ENCODE measurements at regions not wholly inside any gene's neighbourhood (a gene's known extent, or its start where the extent isn't known, plus 50 kb on each side); places are given as distances from the start of the nearest gene placed in this dataset.

DNA sequence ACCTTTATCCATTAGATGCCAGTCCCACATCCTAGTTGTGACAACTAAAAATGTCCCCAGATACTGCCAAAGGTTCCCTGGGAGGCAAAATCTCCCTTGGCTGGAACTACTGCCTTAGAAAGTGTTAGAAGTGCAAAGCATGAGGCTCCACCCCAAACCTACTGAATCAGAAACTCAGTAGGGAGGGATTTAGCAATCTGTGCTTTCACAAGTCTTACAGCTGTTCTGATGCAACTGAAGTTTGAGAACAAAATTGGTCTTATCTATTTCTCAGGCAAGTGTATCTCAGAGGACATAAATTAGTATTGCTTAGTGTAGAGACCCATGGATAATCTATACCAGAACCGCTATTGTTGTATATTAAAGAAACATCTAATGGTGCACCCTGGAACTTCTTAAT is 70.2 kb downstream of the CLDN1 start:
- DNase-seq, result no peak

DNA sequence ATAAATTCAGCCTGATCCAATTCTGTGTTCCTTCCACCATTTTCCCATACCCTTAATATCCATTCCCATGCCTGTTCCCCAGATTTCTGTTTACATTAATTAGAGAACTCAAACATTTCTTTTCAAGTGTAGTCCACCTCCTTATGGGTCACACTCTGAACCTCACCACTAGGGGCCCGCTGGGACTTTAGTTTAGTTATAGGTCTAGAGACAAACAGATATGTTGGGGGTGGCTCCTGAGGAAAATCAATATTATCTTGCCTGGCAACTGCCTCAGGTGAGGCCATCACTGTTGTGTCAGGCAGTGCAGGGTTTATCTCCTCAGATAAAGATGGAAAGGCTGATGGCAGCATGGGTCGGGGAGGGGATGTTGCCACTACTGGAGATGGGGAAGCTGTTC is 72.8 kb downstream of the CLDN1 start:
- DNase-seq, result no peak

DNA sequence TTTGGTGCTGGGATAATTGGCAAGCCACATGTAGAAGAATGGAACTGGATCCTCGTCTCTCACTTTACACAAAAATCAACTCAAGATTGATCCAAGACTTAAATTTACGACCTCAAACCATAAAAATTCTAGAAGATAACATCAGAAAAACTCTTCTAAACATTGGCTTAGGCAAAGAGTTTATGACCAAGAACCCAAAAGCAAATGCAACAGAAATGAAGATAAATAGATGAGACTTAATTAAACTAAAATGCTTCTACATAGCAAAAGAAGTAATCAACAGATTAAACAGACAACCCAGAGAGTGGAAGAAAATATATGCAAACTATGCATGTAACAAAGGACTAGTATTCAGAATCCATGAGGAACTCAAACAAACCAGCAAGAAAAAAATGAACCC is 80.1 kb downstream of the CLDN1 start:
- no peak for DNase-seq

DNA sequence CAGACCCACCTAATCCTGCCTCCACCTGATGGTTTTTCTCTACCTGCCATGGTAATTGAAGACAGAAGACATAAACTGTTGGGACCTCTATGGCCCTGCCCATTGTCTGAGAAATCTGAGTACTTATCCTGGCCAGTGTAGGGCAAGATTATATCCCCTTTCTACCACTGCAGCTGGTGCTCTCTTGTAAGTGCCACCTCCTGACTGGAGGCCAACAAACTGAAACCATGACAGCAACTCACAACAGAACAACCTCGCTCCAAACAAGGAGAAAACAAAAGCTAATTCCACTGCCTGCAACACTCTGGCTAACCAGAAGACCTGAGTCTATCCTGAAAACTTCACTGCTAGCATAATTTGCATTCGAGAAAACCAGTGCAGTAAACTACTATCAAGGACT is 82.9 kb downstream of the CLDN1 start:
- DNase-seq, result no peak

DNA sequence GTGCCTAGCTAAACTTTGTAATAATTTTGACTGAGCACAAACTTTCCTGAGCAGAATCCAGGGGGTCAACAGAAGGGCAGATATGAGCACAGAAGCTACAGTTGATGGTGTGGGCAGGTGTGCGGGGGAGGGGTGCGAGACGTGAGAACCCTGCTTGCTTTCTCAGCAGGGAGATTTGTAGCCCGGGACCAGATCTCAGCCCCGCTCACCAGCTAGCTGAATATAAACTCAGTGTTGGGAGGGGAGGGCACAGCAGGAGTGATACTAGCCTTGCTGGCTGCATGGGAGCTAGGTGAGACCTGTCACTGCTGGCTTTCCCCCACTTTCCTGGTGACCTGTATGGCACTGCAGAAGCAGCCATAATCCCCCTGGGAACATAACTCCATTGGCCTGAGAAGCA is 83.4 kb downstream of the CLDN1 start:
- no peak for DNase-seq

DNA sequence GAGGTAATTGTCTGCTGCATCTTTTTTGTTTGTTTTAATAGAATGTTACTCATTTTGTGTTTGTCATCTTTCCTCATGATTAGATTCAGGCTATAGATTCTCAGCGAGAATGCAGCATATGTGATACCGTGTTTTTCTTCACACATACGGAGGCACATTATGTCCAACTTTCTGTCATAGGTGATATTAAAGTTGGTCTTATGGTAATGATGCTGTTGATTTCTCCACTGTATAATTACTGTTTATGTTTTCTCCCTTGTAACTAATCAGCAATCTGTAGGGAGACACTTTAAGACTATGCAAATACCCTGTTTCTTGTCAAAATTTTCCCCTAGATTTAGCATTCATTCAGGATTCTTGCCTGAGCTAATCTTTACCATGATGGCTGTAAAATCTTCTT is 87.6 kb downstream of the CLDN1 start:
- no peak for DNase-seq

DNA sequence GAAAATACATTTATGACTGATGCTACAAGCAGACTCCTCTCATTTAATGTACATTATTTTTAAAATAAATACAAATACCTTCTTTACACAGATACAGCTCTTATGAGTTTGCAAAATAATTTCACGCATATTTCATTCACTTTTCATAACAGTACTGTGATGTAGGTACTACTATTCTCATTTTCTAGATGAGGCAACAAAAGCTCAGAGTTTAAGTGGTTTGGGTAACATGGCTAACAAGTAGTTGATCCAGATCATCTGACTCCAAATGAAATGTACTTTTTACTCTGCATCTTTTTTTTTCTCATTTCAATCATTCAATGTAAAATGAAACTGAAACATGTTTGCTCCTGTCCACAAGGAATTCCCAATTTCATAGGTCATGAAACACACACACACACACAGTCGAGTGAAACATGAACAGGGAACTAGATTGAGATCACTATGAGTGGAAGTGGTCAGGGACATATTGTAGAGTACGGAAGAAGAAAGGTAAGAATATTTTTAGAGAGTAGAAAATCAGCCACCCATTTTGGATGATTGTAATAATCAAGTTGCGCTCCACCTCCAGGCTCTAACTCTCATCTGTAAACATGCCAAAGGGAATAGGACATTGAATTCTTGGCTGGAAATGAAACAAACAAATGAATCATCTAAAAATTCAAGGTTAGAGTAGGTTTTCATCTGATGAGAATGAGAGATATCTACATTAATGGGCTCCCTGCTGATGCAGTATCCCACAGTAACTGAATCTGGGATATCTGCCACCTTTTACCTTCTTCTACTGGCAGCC is 92.4 kb downstream of the CLDN1 start:
- DNase-seq, result no peak

DNA sequence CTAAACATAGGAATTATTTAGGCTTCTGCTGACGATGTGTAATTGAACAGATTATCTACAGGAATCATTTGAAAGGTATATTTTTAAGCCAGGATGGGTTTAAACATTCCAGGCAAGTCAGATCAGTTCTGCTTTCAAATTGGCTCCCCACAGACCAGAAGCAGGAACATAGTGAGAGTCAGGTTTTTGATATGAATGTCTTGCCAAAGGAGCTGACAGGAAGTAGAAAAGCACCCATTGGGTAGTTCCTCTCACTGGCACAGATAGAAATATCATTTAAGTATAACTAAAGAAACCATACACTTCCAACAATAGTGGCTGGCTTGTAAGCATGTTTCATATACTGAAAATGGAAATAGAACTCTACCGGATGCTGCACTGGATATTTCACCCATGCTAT is 95.2 kb downstream of the CLDN1 start:
- DNase-seq, result no peak

DNA sequence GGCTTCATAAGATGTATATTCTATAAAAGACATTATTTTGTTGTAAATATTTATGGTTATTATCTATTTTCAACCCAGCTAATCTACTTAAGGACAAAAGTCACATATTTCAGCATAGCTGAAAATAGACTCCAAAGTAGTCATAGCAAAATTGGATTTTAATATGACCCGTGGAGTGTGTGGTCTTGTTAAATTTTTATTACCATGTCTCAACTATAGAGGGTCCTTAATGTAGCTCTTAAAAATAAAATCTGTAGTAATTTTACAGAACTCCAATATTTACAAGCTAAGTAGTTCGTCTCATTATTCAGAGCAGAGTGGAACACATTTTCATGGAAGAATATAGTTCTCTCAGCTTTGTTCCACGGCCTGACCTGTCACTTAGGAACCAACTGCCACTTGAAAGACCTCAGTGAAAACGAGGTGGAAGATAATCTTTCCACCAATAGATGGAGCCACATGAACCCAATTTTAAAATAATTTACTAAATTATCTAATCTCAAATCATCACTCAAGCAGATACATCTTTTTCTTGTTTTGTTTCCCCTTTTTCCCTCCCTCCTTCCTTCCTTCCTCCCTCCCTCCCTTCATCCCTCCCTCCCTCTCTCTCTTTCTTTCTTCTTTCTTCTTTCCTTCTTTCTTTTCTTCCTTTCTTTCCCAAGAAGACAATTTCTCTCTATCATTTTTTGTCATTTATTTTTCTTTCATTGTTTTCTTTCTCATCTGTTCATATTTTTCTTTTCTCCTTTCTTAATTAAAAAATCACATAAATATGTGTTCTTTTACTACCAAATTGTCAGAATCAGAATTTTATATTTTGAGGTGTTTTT is 97.2 kb downstream of the CLDN1 start:
- DNase-seq, result peak; percentile 9

DNA sequence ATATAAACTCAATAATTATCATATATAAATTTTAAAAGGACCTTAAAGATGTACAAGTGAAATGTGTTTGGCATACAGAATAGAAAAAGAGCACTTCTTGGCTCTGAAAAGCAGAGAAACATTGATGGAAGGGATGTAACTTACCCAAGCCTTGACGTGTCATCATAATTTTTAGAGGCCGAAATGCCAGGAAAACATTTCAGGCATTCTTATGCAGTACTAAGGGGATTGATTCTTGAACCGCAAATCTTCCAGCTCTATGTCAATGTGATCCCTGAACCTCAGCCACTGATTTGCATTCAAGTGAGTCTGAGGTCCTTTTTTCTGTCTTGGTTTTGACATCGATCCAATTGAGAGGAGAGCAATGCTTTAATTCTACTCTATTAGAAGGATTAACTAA is 97.8 kb downstream of the CLDN1 start:
- no peak for DNase-seq

DNA sequence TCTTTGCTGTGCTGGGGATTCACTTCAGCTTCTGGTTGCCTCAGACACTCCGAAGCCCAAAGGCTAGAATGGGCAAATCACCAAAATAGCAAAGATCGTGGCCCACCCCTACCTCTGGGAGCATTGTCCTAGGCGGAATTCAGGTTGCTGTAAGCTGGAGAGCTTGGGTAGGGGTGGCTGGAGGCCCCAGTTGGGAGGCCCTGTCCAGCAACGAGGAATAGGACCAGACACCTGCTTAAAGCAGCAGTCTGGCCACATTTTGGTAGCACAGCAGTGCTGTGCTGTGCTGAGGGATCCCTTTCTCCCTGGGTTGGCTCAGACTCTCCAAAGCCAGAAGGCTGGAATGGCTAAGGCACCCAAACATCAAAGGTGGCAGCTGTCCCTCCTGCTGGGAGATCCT is 99.3 kb downstream of the CLDN1 start:
- DNase-seq, result no peak

DNA sequence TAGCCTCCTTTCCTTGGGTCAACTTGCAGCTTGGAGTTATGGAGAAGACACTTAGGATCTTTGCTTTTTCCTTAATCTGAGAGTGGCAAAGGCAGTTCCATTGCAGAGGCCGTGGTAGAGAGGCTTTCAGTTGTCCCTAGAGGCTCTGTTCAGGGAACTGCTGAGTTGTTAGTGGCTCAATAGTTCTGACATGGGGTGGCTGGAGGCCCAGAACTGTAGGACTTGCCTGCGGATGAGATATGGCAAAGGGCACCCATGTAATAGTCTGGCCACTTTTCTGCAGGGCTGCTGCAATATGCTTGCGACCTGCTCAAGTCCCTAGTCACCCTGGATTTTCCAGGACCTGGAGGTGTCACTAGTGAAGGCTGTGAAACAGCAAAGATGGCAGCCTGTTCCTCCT is 99.9 kb downstream of the CLDN1 start:
- DNase-seq, result no peak

DNA sequence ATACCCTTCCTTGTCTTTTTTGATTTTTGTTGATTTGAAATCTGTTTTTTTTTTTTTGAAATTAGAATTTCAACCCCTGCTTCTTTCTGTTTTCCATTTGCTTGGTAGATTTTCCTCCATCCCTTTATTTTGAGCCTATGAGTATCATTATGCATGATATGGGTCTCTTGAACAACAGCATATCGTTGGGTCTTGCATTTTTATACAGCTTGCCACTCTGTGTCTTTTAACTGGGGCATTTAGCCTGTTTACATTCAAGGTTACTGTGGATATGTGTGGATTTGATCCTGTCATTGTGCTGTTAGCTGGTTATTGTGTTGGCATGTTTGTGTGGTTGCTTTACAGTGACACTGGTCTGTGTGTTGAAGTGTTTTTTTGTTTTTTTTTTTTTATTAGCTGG is 99.7 kb upstream of the P3H2 start:
- no peak for DNase-seq

DNA sequence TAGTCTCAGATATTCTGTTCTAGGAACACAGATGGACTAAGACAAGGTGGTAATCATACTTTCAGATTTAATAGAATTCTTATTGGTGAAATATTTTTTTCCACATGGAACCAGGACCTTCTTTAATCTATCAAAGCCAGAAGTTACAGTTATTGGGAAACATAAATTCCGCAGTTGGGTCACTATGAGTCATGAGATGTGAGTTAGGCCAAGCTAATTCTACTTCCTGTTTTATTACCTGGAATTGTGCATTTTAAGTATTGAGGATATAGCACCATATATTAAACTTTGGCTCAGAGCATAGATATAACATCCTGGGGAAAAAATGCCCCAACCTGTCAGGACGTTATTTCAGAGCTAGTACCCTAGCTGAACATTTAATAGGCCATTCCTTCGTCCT is 96.4 kb upstream of the P3H2 start:
- no peak for DNase-seq

DNA sequence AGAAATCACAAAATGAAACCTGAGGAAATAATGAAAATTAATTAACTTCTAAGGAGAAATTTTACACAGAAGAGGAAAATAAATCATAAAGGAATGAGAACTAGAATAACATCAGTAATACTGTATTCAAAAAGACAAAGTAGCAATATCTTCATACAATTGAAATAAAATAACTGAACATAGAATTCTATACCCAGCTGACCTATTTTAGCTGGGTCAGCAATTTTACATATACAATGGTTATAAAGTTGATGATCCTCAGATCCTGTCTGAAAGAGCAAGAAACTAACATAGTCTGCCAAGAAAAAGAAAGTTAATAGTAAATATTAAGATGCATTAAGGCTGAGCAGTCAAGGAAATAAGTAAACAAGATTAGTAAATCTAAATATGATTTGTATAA is 93.0 kb upstream of the P3H2 start:
- no peak for DNase-seq

DNA sequence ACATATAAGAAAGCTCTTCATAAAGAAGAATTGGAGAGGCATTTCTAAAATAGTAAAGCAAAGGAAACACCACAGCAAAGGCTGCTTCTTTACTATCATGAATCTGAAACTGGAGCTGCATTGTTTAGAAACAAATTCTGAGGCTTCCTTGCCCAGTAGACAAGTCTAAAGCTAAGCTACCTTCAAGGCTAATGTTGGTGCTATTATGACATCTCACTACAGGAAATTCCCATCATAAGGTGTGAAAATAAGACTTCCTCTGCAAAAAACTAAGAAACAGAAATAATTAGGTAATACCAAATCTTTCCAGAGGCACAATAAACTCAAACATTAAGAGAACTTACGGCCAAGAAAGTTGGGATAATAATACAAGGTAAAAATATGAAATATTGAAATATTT is 89.9 kb upstream of the P3H2 start:
- DNase-seq, result no peak

DNA sequence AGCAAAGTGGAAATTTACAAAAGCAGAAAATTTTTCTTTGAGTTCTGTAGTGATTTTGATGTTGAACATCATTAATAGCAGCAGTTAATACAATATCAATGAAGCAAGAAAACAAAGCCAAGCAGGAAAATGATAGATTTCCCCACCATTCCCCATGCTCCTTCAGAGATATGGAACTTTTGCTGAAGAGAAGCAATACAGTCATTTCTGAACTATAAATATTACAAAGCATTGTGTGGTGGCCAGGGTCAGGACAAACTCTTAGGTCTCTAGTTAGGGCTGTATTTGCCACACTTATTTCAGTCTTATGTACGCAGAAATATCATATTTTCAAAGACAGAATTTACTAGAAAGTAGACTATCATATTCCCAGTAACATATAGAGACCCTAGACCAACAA is 88.8 kb upstream of the P3H2 start:
- DNase-seq, result no peak

DNA sequence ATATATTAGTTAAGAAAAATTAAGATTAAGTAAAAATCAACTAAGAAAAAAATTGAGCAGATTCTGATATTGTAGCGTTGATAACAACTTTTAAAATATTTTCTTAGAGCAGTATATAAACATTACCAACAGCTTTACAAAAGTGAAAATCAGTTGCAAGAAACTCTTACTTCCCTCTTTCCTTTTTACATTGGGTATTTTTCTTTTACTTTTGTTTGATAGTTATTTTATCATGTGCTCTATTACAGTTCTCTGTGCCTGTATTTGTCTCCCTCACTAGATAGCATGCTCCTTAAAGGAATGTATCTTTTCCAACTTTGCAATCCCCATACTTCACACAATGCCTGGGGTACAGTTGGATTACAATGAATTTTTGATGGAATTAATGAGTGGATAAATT is 87.5 kb upstream of the P3H2 start:
- DNase-seq, result no peak

DNA sequence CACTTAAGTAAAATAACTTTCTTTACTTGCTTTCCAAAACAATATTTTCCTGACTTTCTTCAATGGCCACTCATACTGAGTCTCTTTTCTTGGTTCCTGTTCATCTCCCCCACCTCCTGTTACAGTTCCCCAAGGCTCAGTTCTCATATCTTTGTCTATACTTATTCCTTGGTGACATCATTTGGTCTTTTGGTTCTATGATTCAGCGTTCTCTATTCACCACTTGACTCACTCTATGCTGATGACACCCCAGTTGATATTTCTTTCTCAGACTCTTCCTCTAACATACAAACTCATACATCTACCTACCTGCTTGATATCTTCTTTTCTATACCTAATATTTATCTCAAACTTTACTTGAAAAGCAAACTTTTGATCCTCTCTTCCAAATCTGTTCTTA is 85.0 kb upstream of the P3H2 start:
- DNase-seq, result no peak

DNA sequence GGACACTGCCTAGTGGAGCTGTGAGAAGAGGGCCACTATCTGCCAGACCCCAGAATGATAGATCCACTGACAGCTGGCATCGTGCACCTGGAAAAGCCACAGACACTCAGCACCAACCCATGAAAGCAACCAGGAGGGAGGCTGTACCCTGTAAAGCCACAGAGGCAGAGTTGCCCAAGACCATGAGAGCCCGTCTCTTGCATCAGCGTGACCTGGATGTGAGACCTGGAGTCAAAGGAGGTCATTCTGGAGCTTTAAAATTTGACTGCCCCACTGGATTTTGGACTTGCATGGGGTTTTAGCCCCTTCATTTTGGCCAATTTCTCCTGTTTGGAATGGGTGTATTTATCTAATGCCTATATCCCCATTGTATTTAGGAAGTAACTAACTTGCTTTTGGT is 83.5 kb upstream of the P3H2 start:
- no peak for DNase-seq

DNA sequence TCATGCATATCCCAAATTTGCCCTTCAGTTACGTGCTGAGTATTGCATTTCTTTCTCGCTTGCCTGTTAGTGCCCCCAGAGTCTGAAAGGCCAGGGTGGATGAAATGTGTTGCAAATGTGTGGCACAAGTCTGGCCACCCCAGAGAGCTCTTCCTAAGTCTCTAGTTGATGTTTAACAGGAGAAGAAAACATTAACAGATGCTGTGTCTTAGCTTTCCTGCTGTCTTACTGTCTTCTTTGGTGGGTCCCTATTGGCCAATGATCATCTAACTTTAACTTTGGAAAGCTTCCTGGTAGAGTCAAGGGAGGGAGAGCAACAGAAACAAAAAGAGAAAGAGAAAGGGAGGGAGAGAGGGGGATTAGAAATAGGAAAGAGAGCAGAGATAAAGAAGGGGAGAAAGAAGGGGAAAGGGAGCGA is 76.7 kb upstream of the P3H2 start:
- no peak for DNase-seq

DNA sequence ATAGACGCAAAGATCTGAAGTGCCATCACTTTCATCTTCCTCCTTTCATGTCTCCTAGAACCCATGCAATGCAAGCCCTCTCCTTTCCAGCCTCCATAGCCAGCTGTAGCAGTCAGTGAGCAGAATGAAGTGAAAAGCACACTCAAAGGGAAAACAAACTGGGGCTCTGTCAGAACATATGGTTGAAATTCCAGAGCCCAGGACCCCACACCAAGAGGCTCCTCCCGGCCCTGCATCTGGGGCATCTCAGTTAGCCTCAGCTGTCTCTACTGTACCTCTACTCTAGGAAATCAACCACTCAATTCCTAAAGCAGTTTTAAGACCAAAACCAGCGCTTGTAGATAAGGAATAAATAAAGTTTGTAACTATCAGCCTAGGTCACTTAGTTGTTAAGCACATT is 73.8 kb upstream of the P3H2 start:
- no peak for DNase-seq

DNA sequence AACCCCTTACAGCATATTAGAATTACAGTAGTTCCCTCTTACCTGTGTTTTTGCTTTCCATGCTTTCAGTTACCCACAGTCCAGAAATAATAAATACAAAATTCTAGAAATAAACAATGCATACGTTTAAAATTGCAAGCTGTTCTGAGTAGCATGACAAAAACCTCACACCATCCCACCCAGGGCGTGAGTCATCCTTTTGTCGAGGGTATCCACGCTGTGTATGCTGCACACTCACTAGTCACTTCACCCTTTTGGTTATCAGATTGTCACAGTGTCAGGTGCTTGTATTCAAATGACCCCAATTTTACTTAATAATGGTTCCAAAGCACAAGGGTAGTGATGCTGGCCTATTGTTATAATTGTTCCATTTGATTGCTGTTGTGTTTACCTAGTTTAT is 72.5 kb upstream of the P3H2 start:
- no peak for DNase-seq

DNA sequence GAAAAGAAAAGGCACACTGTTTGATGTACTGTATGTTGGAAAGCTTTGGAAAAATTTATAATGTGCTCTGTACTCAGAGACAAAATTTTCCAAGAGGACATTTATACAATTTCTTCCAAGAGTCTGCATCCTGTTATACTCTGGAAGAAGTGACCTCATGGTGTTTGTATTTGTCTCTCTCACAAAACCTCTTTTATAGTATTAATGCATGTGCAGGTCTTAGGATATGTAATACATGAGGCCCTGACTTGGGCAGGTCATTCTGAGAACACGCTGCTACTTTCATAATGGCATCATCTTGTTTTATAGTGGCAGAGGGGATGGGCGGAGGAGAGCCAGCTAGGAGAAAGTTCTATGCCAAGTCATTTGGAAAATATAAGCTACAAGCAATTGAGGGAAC is 72.0 kb upstream of the P3H2 start:
- no peak for DNase-seq

DNA sequence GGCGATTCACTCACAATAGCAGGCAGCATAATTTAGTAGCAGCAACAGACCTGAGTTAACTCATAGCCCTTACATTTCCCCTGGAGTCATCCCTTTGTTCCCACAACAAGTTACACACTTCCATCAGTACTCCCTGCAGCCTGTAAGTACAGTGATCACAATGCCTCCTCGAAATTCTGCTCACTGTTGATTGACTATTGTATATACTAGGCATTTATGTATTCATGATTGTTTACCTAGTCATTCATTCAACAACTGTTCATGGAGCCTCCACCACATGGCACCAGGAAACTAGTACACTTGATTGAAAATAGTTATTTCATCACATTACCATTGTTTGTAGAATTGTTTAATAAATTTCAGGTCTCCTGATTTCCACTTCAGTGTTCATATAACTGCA is 71.4 kb upstream of the P3H2 start:
- peak; percentile 53 for DNase-seq

Data from NCI-H748 treated with DMSO at 0.1 percent for 48 hours (cell line).